ENCODE measurements at regions not wholly inside any gene's neighbourhood (a gene's known extent, or its start where the extent isn't known, plus 50 kb on each side); places are given as distances from the start of the nearest gene placed in this dataset.

- TF ChIP-seq POLR2AphosphoS5 (IDR thresholded peaks at IDR 0.05; ENCODE audit: low read depth, low read length) (no peak), POLR2A (IDR thresholded peaks at IDR 0.05; ENCODE audit: low read depth, low read length) (no peak)
These were observed 2337.9 kb upstream of the RAG2 start for GRCh38 chr11:38935941-38936340.
